ENCODE measurements at regions not wholly inside any gene's neighbourhood (a gene's known extent, or its start where the extent isn't known, plus 50 kb on each side); places are given as distances from the start of the nearest gene placed in this dataset.

GRCh38 chr14:103186909-103187586 lies 63.8 kb downstream of the TNFAIP2 start:
- no peak for TF ChIP-seq CTCF (IDR thresholded peaks at IDR 0.05)
- TF ChIP-seq ZFX (IDR thresholded peaks at IDR 0.05; ENCODE audit: borderline replicate concordance) = no peak
- H3K27ac ChIP-seq = no peak overlapping the region

GRCh38 chr14:103187911-103188310 lies 64.7 kb downstream of the TNFAIP2 start:
- no peak overlapping the region for H3K27ac ChIP-seq
- TF ChIP-seq ZFX (IDR thresholded peaks at IDR 0.05; ENCODE audit: borderline replicate concordance) (no peak), CTCF (IDR thresholded peaks at IDR 0.05) (no peak)

GRCh38 chr14:103188810-103189480 lies 65.7 kb downstream of the TNFAIP2 start:
- TF ChIP-seq CTCF (IDR thresholded peaks at IDR 0.05) (peak; percentile 29), ZFX (IDR thresholded peaks at IDR 0.05; ENCODE audit: borderline replicate concordance) (no peak)
- no peak overlapping the region for H3K27ac ChIP-seq

GRCh38 chr14:103189481-103190470 lies 66.5 kb downstream of the TNFAIP2 start:
- TF ChIP-seq ZFX (IDR thresholded peaks at IDR 0.05; ENCODE audit: borderline replicate concordance) (no peak), CTCF (IDR thresholded peaks at IDR 0.05) (no peak)
- no peak overlapping the region for H3K27ac ChIP-seq

- no peak overlapping the region for H3K27ac ChIP-seq
- TF ChIP-seq ZFX (IDR thresholded peaks at IDR 0.05; ENCODE audit: borderline replicate concordance) (no peak), CTCF (IDR thresholded peaks at IDR 0.05) (no peak)
Measured at GRCh38 chr14:103190741-103191140, 67.5 kb downstream of the TNFAIP2 start.

GRCh38 chr14:103191844-103192243 lies 68.6 kb downstream of the TNFAIP2 start:
- no peak for TF ChIP-seq CTCF (IDR thresholded peaks at IDR 0.05)
- TF ChIP-seq ZFX (IDR thresholded peaks at IDR 0.05; ENCODE audit: borderline replicate concordance) = no peak
- H3K27ac ChIP-seq = no peak overlapping the region
